NCI-H146 treated with DMSO at 0.1 percent for 48 hours (cell line): ENCODE measurements at regions not wholly inside any gene's neighbourhood (a gene's known extent, or its start where the extent isn't known, plus 50 kb on each side); places are given as distances from the start of the nearest gene placed in this dataset.

ENCODE experiments used
- DNase-seq: peaks from one replicate; lab custom pipeline; 2025; ENCODE audit not compliant: unreplicated experiment; lab: John Stamatoyannopoulos, UW

- DNase-seq: no peak
These were observed 228.8 kb downstream of the CDH11 start for GRCh38 chr16:64892835-64893785.

GRCh38 chr16:64889446-64889845, 232.4 kb downstream of the CDH11 start:
- no peak for DNase-seq

DNA sequence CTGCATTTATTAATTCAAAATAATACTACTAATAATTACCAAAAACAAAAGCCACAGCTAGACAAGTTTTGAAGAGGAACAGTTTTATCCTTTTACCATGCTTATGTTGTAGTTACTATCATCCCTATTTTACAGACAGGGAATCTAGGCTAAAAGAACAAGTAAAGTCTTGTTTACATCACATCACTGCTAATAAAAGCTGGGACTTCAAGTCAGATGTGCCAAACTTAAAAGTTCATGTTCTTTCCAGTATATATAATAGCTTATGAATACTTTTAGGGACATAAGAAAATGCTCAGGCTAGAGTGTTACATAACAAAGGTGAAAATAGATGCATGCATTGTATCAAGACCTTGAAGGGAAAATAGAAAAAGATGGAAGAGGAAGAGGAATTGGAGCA, 234.2 kb downstream of the CDH11 start:
- DNase-seq: no peak

DNA sequence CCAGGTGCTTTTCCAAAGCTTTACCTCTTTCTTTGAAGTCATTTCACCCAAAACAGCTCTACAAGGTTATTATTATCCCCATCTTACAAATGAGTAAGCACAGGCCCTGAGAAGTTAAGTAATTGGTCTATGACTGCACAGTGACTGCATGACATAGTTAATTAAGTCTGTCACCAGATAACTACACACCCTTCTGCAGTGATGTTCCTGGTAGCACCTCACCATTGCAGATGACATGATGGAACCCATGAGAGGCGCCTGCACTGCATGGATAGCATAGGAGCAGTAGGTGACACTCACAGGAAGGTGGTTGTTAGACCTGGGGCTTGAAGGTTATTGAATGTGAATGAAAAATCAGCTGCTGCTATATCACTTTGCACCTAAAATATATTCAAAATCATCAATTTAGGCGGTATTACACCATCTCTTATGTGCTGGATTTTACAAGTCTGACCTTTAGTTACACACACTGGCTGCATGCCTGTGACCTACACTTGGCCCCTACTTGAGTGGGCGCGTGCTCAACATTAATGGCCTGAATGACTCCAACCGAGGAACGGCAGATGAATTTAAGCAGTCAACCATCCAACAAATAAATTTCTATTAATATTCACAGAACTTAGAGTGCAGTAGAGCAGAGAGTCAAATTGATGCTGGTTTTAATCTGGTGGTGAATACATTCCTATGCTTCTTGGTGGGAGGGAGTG, 239.6 kb downstream of the CDH11 start:
- no peak for DNase-seq

DNA sequence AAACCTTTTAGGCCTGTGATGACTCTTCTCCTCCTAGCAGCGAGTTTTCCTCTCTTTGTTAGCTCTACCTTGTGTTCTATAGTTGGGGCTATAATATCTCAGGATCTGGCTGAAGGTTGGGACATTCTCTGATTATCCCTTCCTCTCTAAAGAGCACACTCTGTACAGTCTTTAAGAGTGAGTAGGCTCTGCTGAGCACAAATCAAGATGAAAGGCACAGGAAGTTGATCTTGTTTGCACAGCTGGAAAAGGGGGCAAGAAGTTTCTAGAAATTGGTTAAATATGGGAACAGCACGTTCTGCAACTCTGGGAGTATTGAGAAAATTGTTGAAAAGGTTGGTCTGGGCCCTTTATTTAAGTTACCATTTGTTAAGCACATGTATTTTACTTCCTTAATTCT, 240.9 kb downstream of the CDH11 start:
- DNase-seq: no peak

GRCh38 chr16:64880006-64880405, 241.9 kb downstream of the CDH11 start:
- DNase-seq: no peak

GRCh38 chr16:64878940-64879339, 242.9 kb downstream of the CDH11 start:
- DNase-seq: no peak

DNA sequence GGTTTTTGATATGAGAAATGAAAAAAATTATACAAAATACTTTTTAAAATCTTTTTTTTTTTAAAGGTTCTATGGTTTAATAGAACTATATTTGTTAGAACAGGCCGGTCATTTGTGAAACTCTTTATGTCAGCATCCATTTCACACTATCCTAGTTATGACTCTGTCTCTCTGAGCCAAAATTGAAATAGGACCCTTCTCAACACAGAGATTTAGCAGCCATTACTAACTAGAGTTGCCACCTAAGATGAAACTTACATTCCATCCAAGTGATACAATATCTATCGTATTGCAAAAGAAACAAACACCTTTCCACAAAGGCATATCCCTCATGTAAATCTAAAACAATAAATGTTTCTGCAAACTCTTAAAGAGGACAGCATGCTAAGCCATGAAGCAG, 249.8 kb downstream of the CDH11 start:
- DNase-seq: no peak

- no peak for DNase-seq
These were observed 251.0 kb downstream of the CDH11 start for GRCh38 chr16:64870859-64871258.

GRCh38 chr16:64869781-64870180, 252.1 kb downstream of the CDH11 start:
- no peak for DNase-seq

DNA sequence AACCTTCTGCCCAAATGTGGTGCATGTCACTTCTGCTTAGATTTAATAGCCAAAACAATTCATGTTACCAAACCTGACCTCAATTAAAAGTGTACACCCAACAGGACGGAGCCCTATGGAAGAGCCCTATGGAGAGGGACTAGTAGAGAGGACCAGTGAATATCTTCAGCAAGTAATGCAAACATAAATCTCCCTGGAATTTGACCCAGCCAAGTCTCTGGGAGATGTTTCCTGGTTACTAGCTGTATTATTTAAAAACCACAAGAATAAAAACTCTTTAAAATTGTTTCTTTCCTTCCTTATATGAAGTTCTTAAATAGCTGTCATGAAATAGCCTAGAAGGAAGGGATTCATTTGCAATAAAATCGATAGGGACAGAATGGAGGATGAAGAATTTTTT, 255.8 kb downstream of the CDH11 start:
- no peak for DNase-seq

DNA sequence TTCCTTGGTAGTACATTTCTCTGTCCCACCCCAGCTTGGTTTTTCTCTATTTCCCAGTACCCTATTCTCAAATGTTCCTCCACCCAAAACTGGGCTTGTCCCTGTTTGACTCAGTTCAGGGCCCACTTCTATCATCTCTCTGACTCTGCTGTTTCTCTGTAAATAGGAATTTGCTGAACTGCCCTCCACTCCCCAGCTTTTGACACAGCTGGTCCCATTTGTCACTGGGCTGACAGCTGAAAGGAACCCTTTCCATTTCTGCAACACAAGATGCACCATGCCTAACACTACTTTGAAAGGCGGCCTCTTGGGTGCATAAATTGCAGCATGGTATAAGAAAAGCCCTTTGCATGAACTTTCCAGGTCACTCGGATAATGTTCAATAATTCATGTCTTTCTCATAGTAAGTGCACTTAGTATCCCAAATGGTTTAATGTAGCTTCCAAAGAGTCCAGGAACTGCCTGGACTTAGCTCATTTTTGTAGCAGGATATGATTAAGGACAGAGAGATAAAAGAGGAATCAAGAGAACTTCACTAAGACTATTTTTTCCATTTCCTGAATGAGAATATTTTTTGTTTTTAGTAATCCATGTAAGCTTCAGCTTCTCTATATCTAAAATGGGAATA, 256.7 kb downstream of the CDH11 start:
- no peak for DNase-seq

GRCh38 chr16:64864232-64864809, 257.5 kb downstream of the CDH11 start:
- DNase-seq: no peak

DNA sequence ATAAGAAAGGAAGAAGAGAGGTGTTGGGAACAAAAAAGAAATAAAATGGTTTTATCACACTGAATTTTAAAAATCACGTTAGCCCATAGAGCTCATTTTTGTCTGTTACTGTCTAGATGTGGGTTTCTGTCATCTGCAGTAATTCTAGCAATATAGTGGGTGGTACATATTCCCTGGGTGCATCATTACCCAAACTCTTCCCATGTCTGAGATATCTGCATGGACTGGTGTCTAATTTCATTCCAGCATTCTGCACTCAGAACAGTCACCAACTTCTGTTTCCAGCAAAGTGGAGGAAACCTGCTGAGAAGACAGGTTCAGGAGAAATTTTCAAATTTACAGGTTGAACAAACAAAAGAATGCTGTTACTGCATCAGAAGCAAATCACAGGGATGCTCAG, 263.8 kb downstream of the CDH11 start:
- DNase-seq: no peak

- no peak for DNase-seq
These were observed 264.5 kb downstream of the CDH11 start for GRCh38 chr16:64857411-64857810.

GRCh38 chr16:64853551-64853950, 268.3 kb downstream of the CDH11 start:
- DNase-seq: no peak

DNA sequence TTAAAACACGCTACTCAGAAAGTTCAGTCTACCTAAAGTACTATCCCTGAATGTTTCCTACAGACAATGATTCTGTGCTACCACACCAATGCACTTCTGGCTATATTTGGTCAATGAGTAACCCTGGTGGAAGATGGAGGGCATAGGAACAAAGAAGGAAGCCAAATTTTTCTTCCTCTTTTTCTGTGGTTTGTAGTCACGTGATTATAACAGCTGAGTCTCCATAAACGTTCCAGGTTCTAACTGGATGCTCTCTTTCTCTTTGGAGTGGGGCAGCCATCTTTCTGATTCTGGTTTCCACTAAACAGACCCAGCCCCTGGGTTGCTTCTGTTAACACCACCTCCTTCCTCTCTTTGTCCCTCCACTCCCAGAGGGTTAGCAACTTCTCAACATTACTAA, 274.9 kb downstream of the CDH11 start:
- no peak for DNase-seq

DNA sequence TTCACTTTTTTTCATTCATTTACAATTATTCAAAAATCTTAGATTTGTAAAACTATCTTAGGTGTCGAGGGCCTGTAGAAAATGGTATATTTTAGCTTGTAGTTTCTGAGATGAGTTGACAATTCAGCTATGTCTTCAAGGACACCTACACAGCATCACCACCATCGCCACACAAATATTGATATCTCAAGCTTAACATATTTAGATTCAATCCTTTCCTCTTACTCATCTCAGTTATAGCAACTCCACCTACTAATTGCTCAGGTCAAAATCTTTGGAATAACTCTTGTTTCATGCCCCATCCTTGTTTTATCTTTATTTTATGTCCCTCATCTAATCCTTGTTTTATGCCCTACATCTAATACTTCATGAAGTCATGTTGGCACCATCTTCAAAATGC, 276.8 kb downstream of the CDH11 start:
- DNase-seq: no peak

DNA sequence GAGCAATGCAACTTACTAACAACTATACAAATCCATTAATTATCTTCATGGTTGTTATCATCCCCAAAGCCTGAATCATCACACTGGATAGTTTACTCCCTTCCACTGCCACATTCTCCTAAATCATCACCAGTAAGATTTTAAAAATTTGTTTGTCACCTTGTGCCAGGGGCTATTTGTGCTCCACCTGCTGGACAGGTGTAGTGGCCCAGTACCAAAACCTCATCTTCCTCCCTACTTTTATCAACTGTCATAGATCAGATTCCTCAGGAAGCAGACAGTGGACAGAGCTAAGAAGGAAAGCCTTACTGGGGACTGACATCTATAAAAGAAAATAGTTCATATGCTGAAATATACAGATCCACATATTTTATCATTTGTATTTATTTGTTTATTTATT, 280.4 kb downstream of the CDH11 start:
- no peak for DNase-seq

GRCh38 chr16:64841071-64841470, 280.8 kb downstream of the CDH11 start:
- no peak for DNase-seq

DNA sequence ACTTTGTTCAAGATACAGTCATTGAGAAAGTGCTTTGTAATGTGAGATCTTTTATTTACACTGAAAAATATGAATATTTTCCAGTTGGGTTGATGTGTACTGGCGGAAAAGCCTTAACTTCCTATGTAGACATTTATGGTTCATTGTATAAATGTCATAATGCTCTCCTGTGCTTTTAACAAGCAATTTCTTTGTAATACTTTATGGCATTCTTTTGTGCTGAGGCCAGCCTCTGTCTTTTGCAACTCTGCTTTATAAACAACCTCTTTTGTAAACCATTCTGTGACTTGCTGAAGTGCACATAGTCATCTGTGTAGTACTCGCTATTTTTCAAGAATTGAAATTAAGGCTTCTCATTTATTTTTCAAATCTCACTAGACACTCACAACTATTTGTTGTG, 291.2 kb downstream of the CDH11 start:
- DNase-seq: no peak

GRCh38 chr16:64829678-64830077, 292.2 kb downstream of the CDH11 start:
- no peak for DNase-seq
